Neural cell (in vitro differentiated cells): ENCODE measurements at regions not wholly inside any gene's neighbourhood (a gene's known extent, or its start where the extent isn't known, plus 50 kb on each side); places are given as distances from the start of the nearest gene placed in this dataset.

Experiments used
- CTCF ChIP-seq: fragments of 450-650 bp; IDR thresholded peaks from 2 replicates; pipeline ENCODE4 v1.5.1; 2014; ENCODE audit warnings: antibody characterized with exemption, mild to moderate bottlenecking, moderate library complexity; ENCODE audit not compliant: poor library complexity, severe bottlenecking
- EP300 ChIP-seq: fragments of 450-650 bp; conservative IDR thresholded peaks from 2 replicates; pipeline ENCODE4 v1.6.1; 2014; ENCODE audit warnings: antibody characterized with exemption, mild to moderate bottlenecking, moderate library complexity; ENCODE audit not compliant: poor library complexity, severe bottlenecking
- MXI1 ChIP-seq: fragments of 450-650 bp; conservative IDR thresholded peaks from 2 replicates; pipeline ENCODE4 v1.6.1; 2014; ENCODE audit warnings: antibody characterized with exemption, mild to moderate bottlenecking; ENCODE audit not compliant: poor library complexity, severe bottlenecking

DNA sequence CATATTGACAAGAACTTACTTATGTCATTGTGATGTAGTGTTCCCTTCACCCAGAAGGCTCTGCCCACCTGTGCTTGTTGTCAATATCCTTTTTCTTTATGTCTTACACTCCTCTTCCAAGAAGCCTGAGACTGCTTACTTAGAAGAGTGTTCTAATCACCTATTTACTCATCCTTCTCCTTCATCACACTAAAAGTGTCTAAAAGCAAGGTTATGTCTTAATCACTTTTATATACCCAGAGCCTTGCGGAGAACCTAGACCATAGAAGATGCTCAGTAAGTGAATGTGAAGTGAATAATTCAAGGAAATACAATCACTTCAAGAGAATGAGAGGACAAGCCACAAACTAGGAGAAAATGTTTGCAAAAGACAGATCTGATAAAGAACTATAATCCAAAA is 177.6 kb upstream of the S100G start:
- TF ChIP-seq CTCF (no peak), EP300 (no peak), MXI1 (no peak)
